ENCODE measurements at regions not wholly inside any gene's neighbourhood (a gene's known extent, or its start where the extent isn't known, plus 50 kb on each side); places are given as distances from the start of the nearest gene placed in this dataset.
A peak's percentile ranks its signal among the peaks of the same experiment; 100 is the strongest.

- DNase-seq (ENCODE audit: low read depth): no peak
Measured at GRCh38 chr13:76440568-76440967, 445.6 kb downstream of the KCTD12 start.

- DNase-seq (ENCODE audit: low read depth): no peak
Measured at GRCh38 chr13:76439546-76439945, 446.7 kb downstream of the KCTD12 start.

GRCh38 chr13:76438050-76438449, 448.2 kb downstream of the KCTD12 start:
- DNase-seq (ENCODE audit: low read depth): no peak

GRCh38 chr13:76425935-76426334, 460.3 kb downstream of the KCTD12 start:
- DNase-seq (ENCODE audit: low read depth): peak; percentile 2

- no peak for DNase-seq (ENCODE audit: low read depth)
Measured at GRCh38 chr13:76421011-76421410, 465.2 kb downstream of the KCTD12 start.

- DNase-seq (ENCODE audit: low read depth): no peak
Measured at GRCh38 chr13:76418404-76418803, 467.8 kb downstream of the KCTD12 start.

- DNase-seq (ENCODE audit: low read depth): no peak
Measured at GRCh38 chr13:76414320-76414719, 471.9 kb downstream of the KCTD12 start.

- DNase-seq (ENCODE audit: low read depth): no peak
Measured at GRCh38 chr13:76406243-76406642, 480.0 kb downstream of the KCTD12 start.

GRCh38 chr13:76398425-76398824, 487.8 kb downstream of the KCTD12 start:
- no peak for DNase-seq (ENCODE audit: low read depth)

GRCh38 chr13:76397413-76397812, 488.8 kb downstream of the KCTD12 start:
- DNase-seq (ENCODE audit: low read depth): no peak

- no peak for DNase-seq (ENCODE audit: low read depth)
Measured at GRCh38 chr13:76389321-76389720, 496.9 kb downstream of the KCTD12 start.

GRCh38 chr13:76387566-76387965, 498.6 kb downstream of the KCTD12 start:
- no peak for DNase-seq (ENCODE audit: low read depth)

- no peak for DNase-seq (ENCODE audit: low read depth)
Measured at GRCh38 chr13:76386321-76386720, 499.9 kb downstream of the KCTD12 start.

GRCh38 chr13:76385586-76385985, 500.6 kb downstream of the KCTD12 start:
- no peak for DNase-seq (ENCODE audit: low read depth)

- peak; percentile 80 for DNase-seq (ENCODE audit: low read depth)
Measured at GRCh38 chr13:76383676-76384461, 502.3 kb downstream of the KCTD12 start.

- DNase-seq (ENCODE audit: low read depth): no peak
Measured at GRCh38 chr13:76380446-76381065, 505.6 kb downstream of the KCTD12 start.

- no peak for DNase-seq (ENCODE audit: low read depth)
Measured at GRCh38 chr13:76379341-76380105, 506.7 kb downstream of the KCTD12 start.

GRCh38 chr13:76378767-76379166, 507.4 kb downstream of the KCTD12 start:
- no peak for DNase-seq (ENCODE audit: low read depth)

- DNase-seq (ENCODE audit: low read depth): no peak
Measured at GRCh38 chr13:76363682-76364289, 522.4 kb downstream of the KCTD12 start.

GRCh38 chr13:76361868-76362267, 524.3 kb downstream of the KCTD12 start:
- no peak for DNase-seq (ENCODE audit: low read depth)

GRCh38 chr13:76351541-76352229, 534.5 kb downstream of the KCTD12 start:
- DNase-seq (ENCODE audit: low read depth): no peak

- no peak for DNase-seq (ENCODE audit: low read depth)
Measured at GRCh38 chr13:76350399-76350798, 535.8 kb downstream of the KCTD12 start.
